ENCODE measurements at regions not wholly inside any gene's neighbourhood (a gene's known extent, or its start where the extent isn't known, plus 50 kb on each side); places are given as distances from the start of the nearest gene placed in this dataset.

GRCh38 chr21:14685568-14685967, 139.5 kb upstream of the SAMSN1 start:
- H3K23me2 ChIP-seq (ENCODE audit: insufficient read length, low read depth, low read length, poor library complexity, severe bottlenecking) = no peaks in the 10 kb centered on the region
- no peak overlapping the region for H4K8ac ChIP-seq (replicated peaks; ENCODE audit: insufficient read length, low read depth, low read length)
- H3K79me2 ChIP-seq (ENCODE audit: insufficient read depth, low read length) = no peaks in the 10 kb centered on the region
- H4K20me1 ChIP-seq (ENCODE audit: control insufficient read depth, insufficient read depth, insufficient read length) = no peaks in the 10 kb centered on the region
- no peak overlapping the region for H2AFZ ChIP-seq (ENCODE audit: low read length)
- WGBS (ENCODE audit: extremely low coverage, insufficient read length, low lambda C conversion rate) = no CpG with 5 or more reads among the region's 2 CpGs
- H3K18ac ChIP-seq (ENCODE audit: insufficient read length, low read depth, low read length) = no peak overlapping the region
- H3K27me3 ChIP-seq (ENCODE audit: insufficient read depth, low read length) = no peaks in the 10 kb centered on the region
- H3T11ph ChIP-seq (ENCODE audit: low read length) = no peak overlapping the region
- TF ChIP-seq CTCF (conservative IDR thresholded peaks at IDR 0.05) = no peak
- no peak for DNase-seq
- H3K4me3 Mint-ChIP-seq = no peak overlapping the region
- H3K4ac ChIP-seq (ENCODE audit: low read depth, low read length) = no peak overlapping the region
- H3K9me3 Mint-ChIP-seq = peaks cover 0 to 5% of the 10 kb centered on the region in 2 experiments; a peak in 1 of 5 replicates
- no peak overlapping the region for H2BK5ac ChIP-seq (ENCODE audit: insufficient read length, low read length)
- H2AK5ac ChIP-seq (ENCODE audit: insufficient read length, low read length) = no peak overlapping the region
- H3K27me3 Mint-ChIP-seq (ENCODE audit: low read depth) = no peaks in the 10 kb centered on the region
- H3K36me3 Mint-ChIP-seq (ENCODE audit: insufficient read depth in 1 of 3, low read depth in 3 of 3) = peaks cover 0 to 6% (median 5%) of the 10 kb centered on the region in 3 experiments; a peak in 3 of 7 replicates
- no peak overlapping the region for H3K27ac Mint-ChIP-seq
- no peaks in the 10 kb centered on the region for H3K4me1 ChIP-seq (ENCODE audit: insufficient read depth, low read length)
- no peaks in the 10 kb centered on the region for H3K9me3 ChIP-seq (ENCODE audit: control insufficient read depth, low read depth, low read length)
- no peak overlapping the region for H4K5ac ChIP-seq (ENCODE audit: insufficient read length, low read depth, low read length)
- no peak overlapping the region for H3K9ac ChIP-seq (ENCODE audit: extremely low read depth, insufficient read length, low read length)
- H3K56ac ChIP-seq (ENCODE audit: insufficient read length, low read depth, low read length) = no peak overlapping the region
- H3K4me1 Mint-ChIP-seq = peaks cover 18 to 20% of the 10 kb centered on the region in 2 experiments
- no peak overlapping the region for H4K91ac ChIP-seq (ENCODE audit: insufficient read length, low read depth, low read length)
- H3K27ac ChIP-seq (ENCODE audit: insufficient read length, low read depth, low read length) = no peak overlapping the region
- no peak overlapping the region for H2BK15ac ChIP-seq (ENCODE audit: low read depth, low read length)
- H3K23ac ChIP-seq (ENCODE audit: insufficient read length, low read depth, low read length) = no peak overlapping the region
- no peaks in the 10 kb centered on the region for H3K79me1 ChIP-seq (ENCODE audit: insufficient read depth, low read depth, low read length, poor library complexity, severe bottlenecking)
- no peak overlapping the region for H3K14ac ChIP-seq (ENCODE audit: insufficient read depth, low read length)
- no peak overlapping the region for H2BK20ac ChIP-seq (ENCODE audit: low read depth, low read length, poor library complexity, severe bottlenecking)
- H2BK12ac ChIP-seq (ENCODE audit: insufficient read length, low read depth, low read length) = no peak overlapping the region
- H2BK120ac ChIP-seq (ENCODE audit: low read depth, low read length, poor library complexity, severe bottlenecking) = no peak overlapping the region
- H3K4me2 ChIP-seq (ENCODE audit: insufficient read depth, insufficient read length, low read length) = no peak overlapping the region

All from H9 (cell line).